ENCODE measurements at regions not wholly inside any gene's neighbourhood (a gene's known extent, or its start where the extent isn't known, plus 50 kb on each side); places are given as distances from the start of the nearest gene placed in this dataset.

DNA sequence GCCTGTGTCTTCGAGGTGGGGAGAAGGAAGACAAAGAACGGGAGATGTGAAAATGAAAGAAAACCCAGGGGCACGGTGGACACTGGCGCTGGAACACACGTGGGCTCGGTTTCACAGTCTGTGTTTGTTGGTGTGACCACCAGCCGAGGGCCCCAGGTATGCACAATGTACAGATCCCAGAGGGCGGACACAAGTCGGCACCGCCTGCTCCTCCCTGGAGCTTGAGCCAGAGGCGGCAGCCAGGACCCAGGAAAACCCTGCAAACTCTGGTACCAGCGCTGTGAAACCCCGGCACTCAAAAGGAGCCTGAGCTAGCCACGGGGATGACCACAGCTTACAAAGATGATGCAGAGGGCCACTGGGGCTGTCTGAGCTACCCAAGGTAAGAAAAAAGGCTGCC, 105.0 kb downstream of the SHANK2 start:
- TF ChIP-seq, protein P1, sequence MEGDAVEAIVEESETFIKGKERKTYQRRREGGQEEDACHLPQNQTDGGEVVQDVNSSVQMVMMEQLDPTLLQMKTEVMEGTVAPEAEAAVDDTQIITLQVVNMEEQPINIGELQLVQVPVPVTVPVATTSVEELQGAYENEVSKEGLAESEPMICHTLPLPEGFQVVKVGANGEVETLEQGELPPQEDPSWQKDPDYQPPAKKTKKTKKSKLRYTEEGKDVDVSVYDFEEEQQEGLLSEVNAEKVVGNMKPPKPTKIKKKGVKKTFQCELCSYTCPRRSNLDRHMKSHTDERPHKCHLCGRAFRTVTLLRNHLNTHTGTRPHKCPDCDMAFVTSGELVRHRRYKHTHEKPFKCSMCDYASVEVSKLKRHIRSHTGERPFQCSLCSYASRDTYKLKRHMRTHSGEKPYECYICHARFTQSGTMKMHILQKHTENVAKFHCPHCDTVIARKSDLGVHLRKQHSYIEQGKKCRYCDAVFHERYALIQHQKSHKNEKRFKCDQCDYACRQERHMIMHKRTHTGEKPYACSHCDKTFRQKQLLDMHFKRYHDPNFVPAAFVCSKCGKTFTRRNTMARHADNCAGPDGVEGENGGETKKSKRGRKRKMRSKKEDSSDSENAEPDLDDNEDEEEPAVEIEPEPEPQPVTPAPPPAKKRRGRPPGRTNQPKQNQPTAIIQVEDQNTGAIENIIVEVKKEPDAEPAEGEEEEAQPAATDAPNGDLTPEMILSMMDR (IDR thresholded peaks at IDR 0.05 in 8 of 11, conservative IDR thresholded peaks at IDR 0.05 in 3 of 11), result no peak
- no peak for TF ChIP-seq POLR2AphosphoS5 (IDR thresholded peaks at IDR 0.05)
